ENCODE measurements at regions not wholly inside any gene's neighbourhood (a gene's known extent, or its start where the extent isn't known, plus 50 kb on each side); places are given as distances from the start of the nearest gene placed in this dataset.

GRCh38 chr12:97169889-97170567 lies 263.0 kb downstream of the NEDD1 start:
- no peak for DNase-seq (ENCODE audit: low spot score)
- ChIA-PET CTCF (interaction anchor here (0.7 to 2.5 kb wide), 2 partner anchors 21 to 184 kb away, joined by 3 to 10 read pairs; no protein-coding TSS in a partner anchor), POLR2A (no interaction called here)
- Mint-ChIP-seq H3K9me3 (no peaks in the 10 kb centered on the region), H3K27me3 (ENCODE audit: low read depth) (no peaks in the 10 kb centered on the region), H3K36me3 (no peaks in the 10 kb centered on the region), H3K27ac (no peak overlapping the region), H3K4me1 (peaks cover 18% of the 10 kb centered on the region), H3K4me3 (no peak overlapping the region)
- ATAC-seq, result no peak
- TF ChIP-seq ATF6 (CRISPR knock-in tag; IDR thresholded peaks at IDR 0.05), result no peak

DNA sequence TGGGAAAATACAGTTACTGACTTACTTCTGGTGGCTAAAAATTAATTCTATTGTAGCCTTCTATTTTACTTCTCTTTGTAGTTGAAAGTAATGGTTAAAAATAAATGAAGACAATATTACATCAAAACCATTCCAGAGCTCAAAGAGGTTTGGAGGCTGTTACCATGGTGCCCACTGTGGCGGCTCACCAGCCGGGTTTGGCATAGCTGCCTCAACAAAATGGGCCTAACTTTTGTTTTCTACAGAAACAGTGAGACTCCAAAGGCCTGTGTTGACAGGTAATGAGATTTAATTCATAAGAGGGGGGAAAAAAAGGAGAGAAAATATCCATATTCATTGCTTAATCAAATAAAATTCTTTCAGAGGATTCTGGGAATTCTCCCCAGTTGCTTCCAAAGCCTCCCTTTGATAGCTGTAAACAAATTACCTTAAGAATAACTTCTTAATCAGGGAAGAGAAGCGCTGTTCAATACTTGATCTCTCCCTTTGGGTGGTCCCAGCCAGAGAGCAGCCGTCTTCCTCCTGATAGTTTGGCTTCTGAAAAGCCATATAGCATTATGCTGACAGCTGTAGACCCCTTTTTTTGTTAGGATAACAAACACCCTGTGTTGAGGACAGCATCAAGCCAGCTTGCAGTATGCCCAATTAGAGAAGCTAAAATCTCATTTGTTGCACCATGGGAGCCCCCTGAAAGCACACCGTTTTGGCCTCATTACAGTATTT lies 266.8 kb downstream of the NEDD1 start:
- CTCF ChIA-PET, result interaction anchor here (0.8 to 1.2 kb wide), 2 partner anchors 18 to 25 kb away, joined by 3 to 6 read pairs; no protein-coding TSS in a partner anchor

More for the DNA sequence above, 266.8 kb downstream of the NEDD1 start:
- no peaks in the 10 kb centered on the region for H3K36me3 Mint-ChIP-seq
- DNase-seq (ENCODE audit: low spot score), result no peak
- H3K27me3 Mint-ChIP-seq (ENCODE audit: low read depth), result no peaks in the 10 kb centered on the region
- H3K27ac Mint-ChIP-seq, result no peak overlapping the region; the same call in 1 of the 2 replicates
- TF ChIP-seq CDX4 (CRISPR knock-in tag; IDR thresholded peaks at IDR 0.05; ENCODE audit: borderline replicate concordance) (no peak), NFE2L1 (CRISPR knock-in tag; IDR thresholded peaks at IDR 0.05) (no peak), ESRRA (CRISPR knock-in tag; IDR thresholded peaks at IDR 0.05; ENCODE audit: borderline replicate concordance) (no peak), PREB (CRISPR knock-in tag; IDR thresholded peaks at IDR 0.05; ENCODE audit: borderline replicate concordance) (no peak), HMGA2 (CRISPR knock-in tag; IDR thresholded peaks at IDR 0.05) (no peak), SP1 (CRISPR knock-in tag; conservative IDR thresholded peaks at IDR 0.05) (no peak), E2F5 (CRISPR knock-in tag; IDR thresholded peaks at IDR 0.05) (no peak), ATF6 (CRISPR knock-in tag; IDR thresholded peaks at IDR 0.05) (no peak), FOXK1 (CRISPR knock-in tag; IDR thresholded peaks at IDR 0.05) (no peak), ERG (CRISPR knock-in tag; IDR thresholded peaks at IDR 0.05) (no peak), ZNF138 (CRISPR knock-in tag; conservative IDR thresholded peaks at IDR 0.05) (no peak), ZNF317 (CRISPR knock-in tag; IDR thresholded peaks at IDR 0.05; ENCODE audit: borderline replicate concordance, low read depth) (no peak), SOX15 (CRISPR knock-in tag; IDR thresholded peaks at IDR 0.05) (no peak), E2F4 (CRISPR knock-in tag; IDR thresholded peaks at IDR 0.05; ENCODE audit: borderline replicate concordance, low read depth) (no peak), TP53 (CRISPR knock-in tag; IDR thresholded peaks at IDR 0.05) (no peak), OVOL2 (CRISPR knock-in tag; IDR thresholded peaks at IDR 0.05; ENCODE audit: borderline replicate concordance) (no peak)
- TF ChIP-seq, protein P1, sequence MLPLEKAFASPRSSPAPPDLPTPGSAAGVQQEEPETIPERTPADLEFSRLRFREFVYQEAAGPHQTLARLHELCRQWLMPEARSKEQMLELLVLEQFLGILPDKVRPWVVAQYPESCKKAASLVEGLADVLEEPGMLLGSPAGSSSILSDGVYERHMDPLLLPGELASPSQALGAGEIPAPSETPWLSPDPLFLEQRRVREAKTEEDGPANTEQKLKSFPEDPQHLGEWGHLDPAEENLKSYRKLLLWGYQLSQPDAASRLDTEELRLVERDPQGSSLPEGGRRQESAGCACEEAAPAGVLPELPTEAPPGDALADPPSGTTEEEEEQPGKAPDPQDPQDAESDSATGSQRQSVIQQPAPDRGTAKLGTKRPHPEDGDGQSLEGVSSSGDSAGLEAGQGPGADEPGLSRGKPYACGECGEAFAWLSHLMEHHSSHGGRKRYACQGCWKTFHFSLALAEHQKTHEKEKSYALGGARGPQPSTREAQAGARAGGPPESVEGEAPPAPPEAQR (CRISPR knock-in tag; IDR thresholded peaks at IDR 0.05), result no peak
- TF ChIP-seq, protein P2, sequence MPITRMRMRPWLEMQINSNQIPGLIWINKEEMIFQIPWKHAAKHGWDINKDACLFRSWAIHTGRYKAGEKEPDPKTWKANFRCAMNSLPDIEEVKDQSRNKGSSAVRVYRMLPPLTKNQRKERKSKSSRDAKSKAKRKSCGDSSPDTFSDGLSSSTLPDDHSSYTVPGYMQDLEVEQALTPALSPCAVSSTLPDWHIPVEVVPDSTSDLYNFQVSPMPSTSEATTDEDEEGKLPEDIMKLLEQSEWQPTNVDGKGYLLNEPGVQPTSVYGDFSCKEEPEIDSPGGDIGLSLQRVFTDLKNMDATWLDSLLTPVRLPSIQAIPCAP (CRISPR knock-in tag; IDR thresholded peaks at IDR 0.05), result no peak
- H3K4me3 Mint-ChIP-seq, result no peak overlapping the region
- H3K9me3 Mint-ChIP-seq, result peaks cover 14% of the 10 kb centered on the region
- POLR2A ChIA-PET, result no interaction called here
- ATAC-seq, result peak; percentile 56
- peaks cover 17% of the 10 kb centered on the region for H3K4me1 Mint-ChIP-seq

Measured in WTC11 (cell line).